OCI-M1 (cell line): ENCODE measurements at regions not wholly inside any gene's neighbourhood (a gene's known extent, or its start where the extent isn't known, plus 50 kb on each side); places are given as distances from the start of the nearest gene placed in this dataset.

ENCODE experiments used
- DNase-seq: peaks from one replicate; lab custom pipeline; 2025; lab: John Stamatoyannopoulos, UW

- no peak for DNase-seq
These were observed 53.1 kb downstream of the GSX2 start for GRCh38 chr4:54152846-54153600.

GRCh38 chr4:54155936-54156335 lies 56.0 kb downstream of the GSX2 start:
- no peak for DNase-seq

- DNase-seq: peak; percentile 20
These were observed 57.6 kb downstream of the GSX2 start for GRCh38 chr4:54157606-54158005.

- DNase-seq: no peak
These were observed 59.6 kb downstream of the GSX2 start for GRCh38 chr4:54159543-54159942.

- DNase-seq: no peak
These were observed 64.1 kb upstream of the PDGFRA start for GRCh38 chr4:54165011-54165410.

- DNase-seq: no peak
These were observed 63.7 kb upstream of the PDGFRA start for GRCh38 chr4:54165438-54165837.

GRCh38 chr4:54167508-54167907 lies 61.6 kb upstream of the PDGFRA start:
- no peak for DNase-seq

GRCh38 chr4:54169176-54169575 lies 59.9 kb upstream of the PDGFRA start:
- no peak for DNase-seq

GRCh38 chr4:54172156-54172555 lies 56.9 kb upstream of the PDGFRA start:
- no peak for DNase-seq

GRCh38 chr4:54173281-54173912 lies 55.7 kb upstream of the PDGFRA start:
- no peak for DNase-seq

- DNase-seq: no peak
These were observed 52.9 kb upstream of the PDGFRA start for GRCh38 chr4:54176202-54176601.
